Retinal pigment epithelial cell (primary cell): ENCODE measurements at regions not wholly inside any gene's neighbourhood (a gene's known extent, or its start where the extent isn't known, plus 50 kb on each side); places are given as distances from the start of the nearest gene placed in this dataset.

ENCODE experiments used
- DNase-seq: peaks from one replicate; pipeline ENCODE4 v3.0.0-alpha.2; 2010; ENCODE audit warnings: low read depth
- H3K4me3 ChIP-seq: 2 replicates; pipeline ENCODE4 v1.5.1; 2011; ENCODE audit warnings: mild to moderate bottlenecking, low read length, control low read depth, moderate library complexity
- TF ChIP-seq, protein P1 (sequence below): conservative IDR thresholded peaks from 2 replicates; pipeline ENCODE4 v1.5.1; 2011; ENCODE audit warnings: low read depth, low read length, control low read depth, inconsistent platforms

DNA sequence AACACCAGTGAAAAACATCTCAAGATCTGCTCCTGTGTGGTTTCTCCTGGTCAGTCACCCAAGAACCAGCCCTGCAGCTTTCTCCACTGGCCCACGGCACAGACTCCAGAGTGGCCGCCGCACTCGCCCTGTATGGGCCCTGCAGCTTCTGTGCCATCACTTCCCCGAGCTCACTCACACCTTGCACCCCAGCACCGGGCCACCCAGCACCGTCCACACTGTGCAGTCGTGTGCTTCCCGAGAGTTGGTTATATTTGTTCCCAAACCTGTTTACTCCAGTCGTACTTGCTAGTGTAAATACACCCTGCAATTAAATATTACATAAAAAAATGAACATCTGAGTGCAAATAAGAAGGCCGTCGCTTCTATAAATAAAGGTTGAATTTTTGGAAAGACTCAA is 341.7 kb downstream of the CDH26 start:
- TF ChIP-seq, protein P1, sequence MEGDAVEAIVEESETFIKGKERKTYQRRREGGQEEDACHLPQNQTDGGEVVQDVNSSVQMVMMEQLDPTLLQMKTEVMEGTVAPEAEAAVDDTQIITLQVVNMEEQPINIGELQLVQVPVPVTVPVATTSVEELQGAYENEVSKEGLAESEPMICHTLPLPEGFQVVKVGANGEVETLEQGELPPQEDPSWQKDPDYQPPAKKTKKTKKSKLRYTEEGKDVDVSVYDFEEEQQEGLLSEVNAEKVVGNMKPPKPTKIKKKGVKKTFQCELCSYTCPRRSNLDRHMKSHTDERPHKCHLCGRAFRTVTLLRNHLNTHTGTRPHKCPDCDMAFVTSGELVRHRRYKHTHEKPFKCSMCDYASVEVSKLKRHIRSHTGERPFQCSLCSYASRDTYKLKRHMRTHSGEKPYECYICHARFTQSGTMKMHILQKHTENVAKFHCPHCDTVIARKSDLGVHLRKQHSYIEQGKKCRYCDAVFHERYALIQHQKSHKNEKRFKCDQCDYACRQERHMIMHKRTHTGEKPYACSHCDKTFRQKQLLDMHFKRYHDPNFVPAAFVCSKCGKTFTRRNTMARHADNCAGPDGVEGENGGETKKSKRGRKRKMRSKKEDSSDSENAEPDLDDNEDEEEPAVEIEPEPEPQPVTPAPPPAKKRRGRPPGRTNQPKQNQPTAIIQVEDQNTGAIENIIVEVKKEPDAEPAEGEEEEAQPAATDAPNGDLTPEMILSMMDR: no peak
- no peak overlapping the region for H3K4me3 ChIP-seq
- DNase-seq: no peak

DNA sequence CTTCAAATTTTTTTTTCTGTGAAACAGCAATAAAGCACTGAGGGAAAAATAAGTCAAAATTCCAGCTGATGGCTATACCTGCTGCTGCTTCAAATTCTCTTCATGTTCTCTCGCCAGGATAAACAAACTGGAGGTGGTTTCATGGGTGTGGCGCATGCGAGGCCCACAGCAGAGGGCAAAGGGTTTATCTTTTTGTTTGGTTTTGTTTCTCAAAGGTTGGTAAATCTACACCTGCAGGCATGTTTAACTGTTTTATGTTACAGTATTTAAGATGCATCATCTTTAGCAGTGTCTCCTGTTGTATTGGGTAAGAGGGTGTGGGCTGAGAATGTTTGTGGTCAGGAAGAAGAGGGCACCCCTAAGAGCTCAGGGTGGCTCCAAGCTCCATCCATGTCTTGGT is 342.2 kb downstream of the CDH26 start:
- DNase-seq: no peak
- TF ChIP-seq, protein P1: no peak

DNA sequence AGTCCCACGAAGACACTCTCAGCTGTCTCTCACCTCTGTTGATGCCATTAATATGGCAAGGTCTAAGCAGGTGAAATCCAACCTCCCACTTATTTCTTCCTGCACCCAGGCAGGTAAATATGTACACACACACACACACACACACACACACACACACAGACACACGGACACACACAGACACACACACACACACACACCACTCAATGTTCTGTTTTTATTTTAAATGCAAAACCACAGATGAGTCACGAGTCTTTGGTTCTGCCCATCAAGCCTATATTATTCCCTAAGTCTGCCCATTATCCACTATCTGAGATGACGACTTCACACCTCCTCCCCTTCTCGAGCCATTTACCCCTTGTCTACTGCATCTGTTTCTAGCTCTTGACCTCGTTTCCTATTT is 344.7 kb downstream of the CDH26 start:
- TF ChIP-seq, protein P1: no peak
- no peak overlapping the region for H3K4me3 ChIP-seq
- no peak for DNase-seq

More for the DNA sequence above, 342.2 kb downstream of the CDH26 start:
- H3K4me3 ChIP-seq: no peak overlapping the region

DNA sequence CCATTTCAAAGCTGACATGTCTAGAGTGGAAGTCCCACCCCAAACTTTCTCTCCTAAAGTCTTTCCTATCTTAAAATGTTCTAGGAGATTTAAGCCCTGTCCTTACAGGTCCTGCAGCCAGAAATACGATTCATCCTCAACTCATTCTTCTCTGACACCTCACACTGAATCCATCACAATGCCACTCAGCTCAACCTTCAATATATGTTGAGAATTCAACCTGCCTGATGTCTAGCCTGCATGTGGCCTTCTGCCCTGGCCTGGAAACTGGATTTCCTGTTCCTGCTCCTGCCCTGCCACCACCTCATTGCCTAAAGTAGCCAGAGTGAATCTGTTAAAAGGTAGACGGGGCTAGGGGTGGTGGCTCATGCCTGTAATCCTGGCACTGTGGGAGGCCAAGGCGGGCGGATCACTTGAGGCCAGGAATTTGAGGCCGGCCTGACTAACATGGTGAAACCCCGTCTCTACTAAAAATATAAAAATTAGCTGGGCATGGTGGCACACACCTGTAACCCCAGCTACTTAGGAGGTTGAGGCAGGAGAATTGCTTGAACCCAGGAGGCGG is 345.9 kb downstream of the CDH26 start:
- DNase-seq: no peak
- no peak overlapping the region for H3K4me3 ChIP-seq
- TF ChIP-seq, protein P1: no peak

DNA sequence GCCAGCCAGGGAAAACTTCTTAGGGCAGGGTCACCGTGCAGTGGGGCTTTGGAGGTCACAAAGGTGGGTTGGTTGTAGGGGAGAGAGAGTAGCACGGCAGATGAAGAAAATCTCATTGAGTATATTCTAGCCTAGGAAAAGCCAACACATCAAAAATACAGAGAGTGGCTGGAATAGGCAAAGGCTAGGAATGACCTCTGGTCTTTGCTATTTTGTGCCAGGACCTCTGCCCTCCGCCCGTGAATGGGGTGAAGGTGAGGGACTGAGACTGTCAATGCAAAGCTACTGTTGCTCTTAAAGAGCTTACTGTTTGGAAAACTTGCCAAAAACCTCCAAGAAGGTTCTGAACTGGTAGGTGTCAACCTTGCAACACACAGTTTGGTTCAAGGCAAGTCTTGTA is 346.7 kb downstream of the CDH26 start:
- no peak for DNase-seq
- TF ChIP-seq, protein P1: no peak
- H3K4me3 ChIP-seq: no peak overlapping the region

DNA sequence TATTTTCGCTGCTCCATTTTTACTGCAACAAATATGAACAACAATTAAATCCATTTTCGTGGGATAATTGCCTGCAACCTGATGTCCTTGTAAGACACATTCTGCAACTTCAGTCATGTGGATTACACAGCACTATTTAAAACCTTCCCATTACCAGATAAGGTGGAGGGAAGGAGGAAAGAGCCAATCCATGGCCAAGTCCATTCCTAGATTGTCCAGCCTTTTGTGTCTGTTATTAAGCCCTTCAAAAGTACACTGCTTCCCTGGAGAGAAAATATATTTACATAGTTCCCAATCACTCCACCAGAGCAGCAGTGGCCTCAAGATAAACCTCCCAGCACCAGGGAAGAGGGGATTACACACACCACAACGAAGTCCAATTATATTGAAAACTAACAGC is 347.9 kb downstream of the CDH26 start:
- H3K4me3 ChIP-seq: no peak overlapping the region
- TF ChIP-seq, protein P1: no peak
- no peak for DNase-seq

DNA sequence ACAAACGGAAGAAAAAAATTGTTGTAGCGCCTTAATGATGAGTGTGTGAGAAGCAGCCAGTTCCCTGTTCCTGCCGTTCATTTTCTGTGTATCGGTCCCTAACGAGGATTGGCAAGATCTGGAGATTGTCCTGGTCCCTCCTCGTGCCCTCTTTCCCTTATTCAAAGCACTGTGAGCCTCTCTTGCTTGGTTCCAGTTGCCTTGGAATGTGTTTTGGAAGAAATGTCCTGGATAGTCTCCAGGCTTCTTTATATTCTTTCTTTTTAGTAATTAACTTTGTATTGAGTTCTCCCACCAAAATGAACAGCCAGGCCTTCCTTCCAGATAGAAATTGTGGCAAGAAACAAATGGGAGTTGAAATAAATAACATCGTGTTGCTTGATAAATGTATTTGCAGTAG is 348.3 kb downstream of the CDH26 start:
- no peak overlapping the region for H3K4me3 ChIP-seq
- TF ChIP-seq, protein P1: no peak
- no peak for DNase-seq
